Renal cortex interstitium (tissue), 11 donors: ENCODE measurements at regions not wholly inside any gene's neighbourhood (a gene's known extent, or its start where the extent isn't known, plus 50 kb on each side); places are given as distances from the start of the nearest gene placed in this dataset.
A peak's percentile ranks its signal among the peaks of the same experiment; 100 is the strongest.
"Not testable (repeated sequence)": the region's sequence is repeated elsewhere in the genome, so short reads cannot be mapped to it uniquely, and the experiment has no call there.

Experiments
- DNase-seq, 11 donors: peaks; one replicate each; pipeline ENCODE4 v3.0.0-alpha.2; 2013; ENCODE audit warnings: low read depth in 9 of 11, low spot score in 4 of 11; ENCODE audit errors: extremely low read depth in 1 of 11

DNA sequence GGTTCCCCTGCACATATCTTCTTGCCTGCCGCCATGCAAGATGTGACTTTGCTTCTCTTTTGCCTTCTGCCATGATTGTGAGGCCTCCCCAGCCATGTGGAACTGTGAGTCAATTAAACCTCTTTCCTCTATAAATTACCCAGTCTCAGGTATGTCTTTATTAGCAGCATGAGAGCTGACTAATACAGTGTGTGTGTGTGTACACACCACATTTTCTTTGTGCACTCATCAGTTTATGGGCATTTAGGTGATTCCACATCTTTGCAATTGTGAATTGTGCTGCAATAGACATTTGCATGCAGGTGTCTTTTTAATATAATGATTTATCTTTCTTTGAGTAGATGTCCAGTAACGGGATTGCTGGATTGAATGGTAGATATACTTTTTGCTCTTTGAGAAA is 122.4 kb upstream of the ITGB1 start:
- not testable (repeated sequence) for DNase-seq

DNA sequence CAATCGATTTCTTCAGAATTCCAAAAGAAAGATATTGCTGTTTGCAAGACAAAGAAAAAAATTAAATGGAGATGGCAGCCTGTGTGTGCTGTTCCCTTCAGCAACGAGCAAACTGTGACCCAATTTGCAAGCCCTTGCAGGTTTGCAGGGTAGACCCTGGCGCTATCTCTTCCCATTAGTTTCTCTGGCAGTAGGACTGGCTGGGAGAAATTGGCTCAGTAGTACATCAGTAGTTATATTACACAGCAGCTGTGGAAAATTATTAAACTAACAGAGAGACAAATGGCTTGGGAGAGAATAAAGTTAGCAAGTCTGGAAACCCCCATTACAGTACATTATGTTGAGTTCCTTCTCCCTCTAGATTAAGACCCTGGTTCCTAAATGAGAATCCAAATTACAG is 116.4 kb upstream of the ITGB1 start:
- no peak for DNase-seq

DNA sequence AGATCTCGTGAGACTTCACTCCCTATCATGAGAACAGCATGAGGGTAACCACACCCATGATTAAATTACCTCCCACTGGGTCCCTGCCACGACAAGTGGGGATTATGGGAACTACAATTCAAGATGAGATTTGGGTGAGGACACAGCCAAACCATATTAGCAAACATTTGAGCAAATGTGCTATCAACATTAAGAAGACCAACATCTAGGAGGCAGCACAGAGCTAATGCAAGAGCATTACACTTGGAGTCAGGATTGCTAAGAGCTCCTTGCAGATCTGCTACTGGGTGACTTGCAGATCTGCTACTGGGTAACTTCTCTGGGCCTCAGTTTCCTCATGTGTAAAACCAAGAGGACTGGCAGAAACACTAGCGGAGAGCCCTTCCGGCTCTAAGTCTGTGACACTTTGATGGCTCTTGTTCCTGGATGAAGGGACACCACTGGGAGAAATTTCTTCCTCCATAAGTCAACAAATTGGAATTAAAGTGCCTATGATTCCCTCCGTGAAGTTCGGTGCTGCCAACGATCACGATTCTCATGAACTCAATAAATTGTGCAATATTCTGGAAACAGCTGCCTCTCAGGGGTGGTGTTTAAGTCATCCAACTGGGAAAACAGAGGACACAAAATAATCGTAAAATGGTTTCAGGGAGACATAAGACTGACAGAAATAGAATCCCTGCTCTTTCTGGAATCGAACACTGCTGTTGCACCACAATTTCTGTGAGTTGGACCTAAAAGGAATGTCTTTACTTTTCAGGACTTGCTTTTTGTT is 115.8 kb upstream of the ITGB1 start:
- no peak for DNase-seq

DNA sequence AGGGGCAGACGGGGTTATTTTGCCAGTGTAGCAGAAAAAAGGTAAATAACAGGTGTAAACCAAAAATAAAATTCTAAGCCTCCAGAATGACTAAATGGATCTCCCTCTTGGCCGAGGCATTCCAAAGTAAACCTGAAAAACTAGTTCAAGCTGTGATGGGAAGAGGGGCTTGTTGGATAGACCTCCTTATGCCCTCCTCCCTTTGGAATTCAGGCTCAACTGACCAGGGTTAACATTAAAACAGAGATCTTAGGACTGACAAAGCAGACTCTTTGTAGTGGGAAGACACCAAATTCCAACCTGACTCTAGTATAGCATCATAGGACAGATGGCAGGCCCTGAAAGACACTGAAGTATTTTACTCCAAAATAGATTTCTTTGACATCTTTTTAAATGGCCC is 113.8 kb upstream of the ITGB1 start:
- DNase-seq: peak in 1 of 11 donors; percentile 18

DNA sequence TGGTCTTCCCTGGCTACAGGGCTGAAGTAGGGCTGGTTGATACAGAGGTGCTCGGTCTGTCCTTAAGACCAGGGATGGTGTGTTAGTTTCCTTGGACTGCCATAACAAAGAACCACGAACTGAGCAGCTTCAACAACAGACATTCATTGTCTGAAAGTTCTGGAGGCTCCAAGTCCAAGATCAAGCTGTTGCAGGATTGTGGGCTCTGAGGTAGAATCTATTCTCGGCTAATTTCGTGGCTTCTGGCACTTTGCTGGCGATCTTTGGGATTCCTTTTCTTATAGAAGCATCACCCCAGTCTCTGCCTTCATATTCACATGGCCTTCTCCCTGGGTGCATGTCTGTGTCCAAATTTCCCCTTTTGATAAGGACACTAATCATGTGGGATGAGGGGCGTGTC is 112.1 kb upstream of the ITGB1 start:
- no peak for DNase-seq

DNA sequence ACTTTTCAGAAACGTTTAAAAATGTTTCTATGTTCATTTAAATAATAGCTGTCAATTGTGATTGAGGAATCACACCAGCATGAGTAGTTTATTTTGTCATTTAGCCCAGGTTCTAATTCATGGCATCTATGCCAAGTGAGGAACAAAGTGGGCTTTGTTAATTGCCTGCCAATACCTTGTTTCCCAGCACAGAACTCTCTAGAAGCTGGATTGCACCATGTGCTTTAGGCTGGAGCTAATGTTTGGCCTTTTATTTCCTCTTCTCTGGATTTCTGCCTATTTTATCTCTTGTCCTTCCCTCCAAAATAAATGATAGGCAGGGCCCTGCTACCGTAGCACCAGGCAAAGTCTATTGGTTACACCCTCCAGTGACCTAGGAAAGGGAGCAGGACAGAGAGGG is 109.9 kb upstream of the ITGB1 start:
- DNase-seq: no peak

DNA sequence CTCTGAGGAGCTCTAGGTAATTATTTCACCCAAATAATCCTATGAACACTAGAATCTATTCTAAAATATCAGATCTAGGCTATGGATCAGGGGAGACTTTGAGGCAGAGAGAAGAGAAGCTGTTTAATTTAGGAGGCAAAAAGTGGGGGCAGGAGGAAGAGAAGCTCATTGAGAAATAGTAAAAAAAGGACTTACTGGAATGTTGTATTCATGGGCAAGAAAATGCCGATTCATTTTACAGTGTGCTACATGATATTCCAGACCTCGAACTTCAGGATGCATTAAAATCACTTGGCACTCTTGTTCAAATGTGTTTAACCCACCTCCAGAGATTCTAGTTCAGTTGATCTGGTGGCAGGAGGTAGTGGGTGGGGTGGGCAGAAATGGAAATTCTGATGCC is 109.5 kb upstream of the ITGB1 start:
- no peak for DNase-seq

DNA sequence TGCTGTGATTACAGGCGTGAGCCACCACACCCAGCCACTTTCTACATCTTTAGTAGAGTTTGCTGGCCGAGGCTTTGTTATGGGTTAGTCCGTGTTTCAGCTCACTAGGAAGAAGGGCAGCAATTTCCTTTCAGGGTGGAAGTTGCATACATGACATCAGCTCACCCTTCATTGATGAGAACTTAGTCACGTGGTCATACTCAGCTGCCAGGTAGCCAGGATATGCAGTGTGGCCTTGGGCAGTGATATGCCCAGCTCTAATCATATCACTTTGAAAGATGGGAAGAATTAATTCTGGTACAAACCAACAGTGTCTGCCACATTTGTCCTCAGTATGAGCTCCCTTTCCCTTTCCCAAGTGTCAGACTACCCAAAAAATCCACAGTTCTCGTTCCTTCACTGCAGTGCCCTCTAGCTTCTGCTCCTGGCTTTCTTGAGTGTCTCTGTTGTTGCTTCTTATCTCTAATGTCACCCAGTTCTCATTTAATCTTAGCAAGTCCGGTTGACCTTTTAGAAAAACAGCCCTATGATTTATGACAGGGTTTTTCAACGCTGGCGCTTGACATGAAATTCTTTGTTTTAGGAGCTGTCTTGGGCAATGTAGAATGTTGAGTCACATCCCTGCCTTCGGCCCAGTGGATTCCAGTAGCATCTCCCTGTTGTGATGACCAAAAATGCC is 108.7 kb upstream of the ITGB1 start:
- no peak for DNase-seq

DNA sequence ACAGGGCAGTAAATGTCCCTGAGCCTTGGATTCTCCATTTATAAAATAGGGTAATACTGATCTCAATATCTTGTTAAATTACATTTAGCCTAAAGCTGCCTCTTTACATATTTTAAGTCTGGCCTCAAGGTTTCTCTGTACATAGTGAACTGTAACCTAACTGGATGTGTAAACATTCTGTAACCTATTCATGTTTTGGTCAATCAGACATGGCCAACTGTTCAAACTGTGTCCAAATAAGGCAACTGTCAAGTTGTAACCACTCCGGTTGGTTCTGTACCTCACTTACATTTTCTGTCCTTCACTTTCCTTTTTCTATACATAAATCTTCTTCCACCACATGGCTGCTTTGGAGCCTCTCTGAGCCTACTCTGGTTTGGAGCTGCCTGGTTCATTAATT is 107.1 kb upstream of the ITGB1 start:
- DNase-seq: no peak

DNA sequence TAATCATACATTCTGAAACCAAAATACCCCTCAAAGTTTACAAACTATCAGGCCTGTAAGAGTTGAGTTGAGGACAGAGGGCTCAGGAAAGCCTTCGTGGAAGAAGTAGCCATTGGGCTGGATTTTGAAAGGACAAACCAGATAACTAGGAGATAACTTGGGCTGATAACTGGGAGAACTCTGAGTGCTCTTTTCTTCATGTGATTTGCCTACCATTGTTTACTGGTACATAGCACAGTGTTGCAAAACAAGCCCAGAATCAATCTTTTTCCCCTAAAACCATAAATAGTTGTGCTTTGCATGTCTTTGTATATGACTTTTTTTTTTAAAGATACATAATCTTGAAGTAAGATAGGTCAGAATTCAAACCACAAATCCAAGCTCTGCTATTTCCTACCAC is 106.7 kb upstream of the ITGB1 start:
- DNase-seq: no peak

DNA sequence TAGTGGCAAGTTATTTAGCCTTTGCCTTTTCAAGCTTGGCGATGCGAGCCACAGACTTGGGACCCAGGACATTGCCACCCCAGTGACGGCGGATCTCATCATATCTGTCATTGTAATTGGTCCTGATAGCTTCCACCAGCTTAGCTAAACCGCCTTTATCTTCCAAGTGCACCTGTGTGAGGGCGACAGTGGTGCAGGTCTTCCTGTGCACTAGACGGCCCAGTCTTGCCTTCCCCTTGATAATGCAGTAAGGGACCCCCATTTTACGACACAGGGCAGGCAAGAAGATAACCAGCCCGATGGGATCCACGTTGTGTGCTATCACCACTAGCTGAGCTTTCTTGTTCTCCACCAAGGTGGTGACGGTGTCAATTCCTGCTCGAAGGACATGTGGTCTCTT is 99.6 kb upstream of the ITGB1 start:
- DNase-seq: no peak

DNA sequence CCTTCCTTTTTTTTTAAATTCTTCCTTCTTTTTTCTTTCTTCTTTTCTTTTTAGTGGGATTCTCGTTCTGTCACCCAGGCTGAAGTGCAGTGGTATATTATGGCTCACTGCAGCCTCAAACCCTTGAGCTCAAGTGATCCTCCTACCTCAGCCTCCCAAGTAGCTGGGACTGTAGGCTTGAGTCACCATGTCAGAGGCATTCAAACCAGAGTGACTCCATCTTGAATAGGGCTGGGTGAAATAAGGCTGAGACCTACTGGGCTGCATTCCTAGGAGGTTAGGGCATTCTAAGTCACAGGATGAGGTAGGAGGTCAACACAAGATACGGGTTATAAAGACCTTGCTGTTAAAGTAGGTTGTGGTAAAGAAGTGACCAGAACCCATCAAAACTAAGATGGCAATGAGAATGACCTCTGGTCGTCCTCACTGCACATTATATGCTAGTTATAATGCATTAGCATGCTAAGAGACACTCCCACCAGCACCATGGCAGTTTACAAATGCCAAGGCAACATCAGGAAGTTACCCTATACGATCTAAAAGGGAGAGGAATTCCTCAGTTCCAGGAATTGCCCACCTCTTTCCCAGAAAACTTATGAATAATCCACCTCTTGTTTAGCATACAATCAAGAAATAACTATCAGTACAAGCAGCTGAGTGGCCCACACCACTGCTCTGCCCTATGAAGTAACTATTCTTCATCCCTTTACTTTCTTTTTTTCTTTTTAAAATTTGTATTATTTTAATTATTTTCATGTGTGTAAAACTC is 99.0 kb upstream of the ITGB1 start:
- no peak for DNase-seq

DNA sequence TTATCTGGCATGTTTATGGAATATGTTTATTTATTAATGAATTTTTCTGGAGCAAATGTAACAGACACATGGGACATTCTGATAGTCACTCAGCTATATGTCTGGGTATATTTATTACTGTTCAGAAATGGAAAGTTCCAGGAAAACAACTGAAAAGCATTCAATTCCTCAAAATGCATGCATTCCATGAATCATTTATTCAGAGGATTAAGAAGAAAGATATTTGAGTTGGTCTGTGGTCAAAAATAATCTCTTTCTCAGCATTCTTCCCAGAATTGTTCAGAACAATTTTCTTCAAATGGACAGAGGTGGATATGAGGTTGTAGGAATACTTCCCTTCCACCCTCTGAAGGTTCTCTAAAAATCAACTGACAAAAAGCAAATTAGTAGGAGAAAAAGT is 97.6 kb upstream of the ITGB1 start:
- DNase-seq: no peak

DNA sequence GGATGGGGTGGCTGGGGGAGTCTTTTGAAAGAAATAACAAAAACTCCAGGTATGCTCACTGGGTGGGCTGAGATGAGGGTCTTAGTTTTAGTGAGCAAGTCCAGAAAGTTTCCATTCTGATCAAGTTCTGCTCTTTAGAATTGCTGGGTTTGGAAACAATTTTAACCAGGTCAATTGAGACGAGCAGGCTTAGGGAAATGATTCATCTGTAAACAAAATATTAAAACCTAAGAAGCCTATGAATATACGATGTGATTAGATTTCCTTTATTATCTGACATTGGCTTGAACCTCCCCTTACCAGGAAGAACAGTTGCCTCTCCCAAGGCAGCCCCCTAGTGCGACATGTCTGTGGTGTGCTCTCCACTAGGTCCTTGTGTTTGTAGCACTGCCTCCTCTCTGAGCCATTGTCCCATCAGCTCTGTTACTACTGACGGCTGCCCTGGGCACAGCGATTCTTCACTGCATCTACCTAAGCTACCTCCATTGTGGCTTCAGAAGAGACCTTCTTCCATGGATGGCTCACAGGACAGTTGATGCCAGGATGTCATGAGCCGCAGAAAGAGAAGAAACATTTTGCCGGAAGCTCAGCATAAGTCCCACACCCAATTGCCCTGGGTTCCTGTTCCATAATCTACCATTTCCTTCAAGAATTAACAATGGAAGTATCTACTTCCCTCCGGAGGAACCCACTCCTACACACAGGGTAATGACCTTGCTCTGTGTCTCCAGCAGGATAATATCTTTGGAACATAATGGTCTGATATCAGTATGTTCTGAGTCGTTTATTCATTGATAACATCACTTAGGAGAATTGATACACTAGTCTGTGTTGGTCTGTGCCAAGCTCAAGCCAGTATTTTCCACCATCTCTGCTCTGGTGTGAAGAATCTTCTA is 95.1 kb upstream of the ITGB1 start:
- no peak for DNase-seq

DNA sequence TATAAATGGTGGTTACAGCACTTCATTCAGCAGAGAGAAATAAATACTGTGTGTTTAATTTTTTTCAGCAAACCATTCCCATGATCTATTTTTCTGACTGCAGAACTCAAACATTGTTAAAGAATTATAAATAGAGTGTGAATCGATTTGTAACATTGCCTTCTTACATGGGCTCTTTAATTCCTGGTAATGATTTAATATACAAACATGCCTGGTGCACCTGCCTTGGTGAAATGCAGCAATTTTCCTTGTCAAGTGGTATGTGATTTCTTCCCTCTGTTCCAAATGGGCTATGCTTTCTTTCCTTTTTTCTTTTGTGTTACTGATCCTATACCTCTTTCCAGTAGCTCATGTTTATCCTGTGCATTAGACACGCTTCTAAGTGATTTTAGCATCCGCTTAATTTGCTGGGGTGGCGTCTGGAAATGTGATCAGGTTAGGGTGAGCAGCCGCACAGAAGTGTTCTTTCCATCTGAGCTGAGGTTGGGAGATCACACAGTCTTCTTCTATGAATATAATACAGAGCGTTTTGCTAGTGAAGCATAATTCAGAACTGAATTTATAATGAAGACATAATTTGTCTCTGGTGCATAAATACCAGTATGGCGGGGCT is 94.3 kb upstream of the ITGB1 start:
- DNase-seq: no peak

DNA sequence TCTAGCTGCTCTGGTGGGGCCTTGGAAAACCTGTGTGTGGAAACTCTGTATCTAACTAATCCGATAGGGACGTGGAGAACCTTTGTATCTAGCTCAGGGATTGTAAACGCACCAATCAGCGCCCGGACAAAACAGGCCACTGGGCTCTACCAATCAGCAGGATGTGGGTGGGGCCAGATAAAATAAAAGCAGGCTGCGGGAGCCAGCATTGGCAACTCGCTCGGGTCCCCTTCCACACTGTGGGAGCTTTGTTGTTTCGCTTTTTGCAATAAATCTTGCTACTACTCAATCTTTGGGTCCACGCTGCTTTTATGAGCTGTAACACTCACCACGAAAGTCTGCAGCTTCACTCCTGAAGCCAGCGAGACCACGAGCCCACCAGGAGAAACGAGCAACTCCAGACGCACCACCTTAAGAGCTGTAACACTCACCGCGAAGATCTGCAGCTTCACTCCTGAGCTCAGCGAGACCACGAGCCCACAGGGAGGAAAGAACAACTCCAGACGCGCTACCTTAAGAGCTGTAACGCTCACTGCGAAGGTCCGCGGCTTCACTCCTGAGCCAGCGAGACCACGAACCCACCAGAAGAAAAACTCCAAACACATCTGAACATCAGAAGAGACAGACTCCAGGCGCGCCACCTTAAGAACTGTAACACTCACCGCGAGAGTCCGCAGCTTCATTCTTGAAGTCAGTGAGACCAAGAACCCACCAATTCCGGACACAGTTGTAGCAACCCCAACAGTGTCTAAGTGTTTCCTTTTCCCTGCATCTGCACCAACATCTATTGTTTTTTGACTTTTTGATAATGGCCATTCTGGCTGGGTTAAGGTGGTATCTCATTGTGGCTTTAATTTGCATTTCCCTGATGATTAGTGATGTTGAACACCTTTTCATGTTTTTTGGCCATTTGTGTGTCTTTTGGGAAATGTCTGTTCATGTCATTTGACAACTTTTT is 92.2 kb upstream of the ITGB1 start:
- DNase-seq: not testable (repeated sequence)

DNA sequence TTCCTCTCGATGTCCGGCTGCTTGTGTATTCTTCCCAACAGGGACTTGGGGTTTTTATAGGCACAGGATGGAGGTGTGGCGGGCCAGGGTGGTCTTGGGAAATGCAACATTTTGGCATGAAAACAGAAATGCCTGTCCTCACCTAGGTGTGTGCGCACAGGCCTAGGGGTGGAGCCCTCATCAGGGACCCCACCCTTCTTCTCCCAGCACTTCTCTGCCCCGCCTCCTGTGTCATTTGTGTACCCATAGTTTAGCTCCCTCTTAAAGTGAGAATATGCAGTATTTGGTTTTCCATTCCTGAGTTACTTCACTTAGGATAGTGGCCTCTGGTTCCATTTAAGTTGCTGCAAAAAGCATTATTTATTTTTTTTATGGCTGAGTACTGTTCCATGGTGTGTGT is 90.2 kb upstream of the ITGB1 start:
- no peak for DNase-seq

DNA sequence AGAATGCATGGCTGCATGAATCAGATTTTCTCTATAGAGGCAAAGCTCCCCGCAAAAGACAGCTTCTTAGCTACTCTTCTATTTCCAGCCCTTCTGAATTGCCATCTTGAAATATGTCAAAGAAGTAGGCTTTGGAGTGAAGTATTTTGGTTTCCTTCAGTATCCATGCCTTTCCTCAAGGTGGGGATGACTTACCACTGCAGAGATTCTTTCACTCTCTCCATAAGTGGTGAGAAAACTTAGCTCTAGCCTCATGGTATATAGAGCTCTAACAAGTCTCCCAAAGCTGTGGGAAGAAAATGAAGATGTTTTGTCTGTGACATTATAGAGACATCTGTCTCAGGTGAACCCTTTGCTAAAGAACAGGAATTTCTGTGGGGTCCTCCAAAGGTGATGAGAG is 89.6 kb upstream of the ITGB1 start:
- DNase-seq: no peak
